Brain pericyte (primary cell): ENCODE measurements at regions not wholly inside any gene's neighbourhood (a gene's known extent, or its start where the extent isn't known, plus 50 kb on each side); places are given as distances from the start of the nearest gene placed in this dataset.
"Not testable (repeated sequence)": the region's sequence is repeated elsewhere in the genome, so short reads cannot be mapped to it uniquely, and the experiment has no call there.

Experiments used
- DNase-seq: peaks from one replicate; pipeline ENCODE4 v3.0.0-alpha.2; 2012; ENCODE audit warnings: low read depth, low spot score

- no peak for DNase-seq
These were observed 207.8 kb upstream of the PCDH18 start for GRCh38 chr4:137740141-137740540.

- DNase-seq, result no peak
These were observed 207.1 kb upstream of the PCDH18 start for GRCh38 chr4:137739391-137739790.

- DNase-seq, result peak; percentile 8
These were observed 206.2 kb upstream of the PCDH18 start for GRCh38 chr4:137738375-137738990.

DNA sequence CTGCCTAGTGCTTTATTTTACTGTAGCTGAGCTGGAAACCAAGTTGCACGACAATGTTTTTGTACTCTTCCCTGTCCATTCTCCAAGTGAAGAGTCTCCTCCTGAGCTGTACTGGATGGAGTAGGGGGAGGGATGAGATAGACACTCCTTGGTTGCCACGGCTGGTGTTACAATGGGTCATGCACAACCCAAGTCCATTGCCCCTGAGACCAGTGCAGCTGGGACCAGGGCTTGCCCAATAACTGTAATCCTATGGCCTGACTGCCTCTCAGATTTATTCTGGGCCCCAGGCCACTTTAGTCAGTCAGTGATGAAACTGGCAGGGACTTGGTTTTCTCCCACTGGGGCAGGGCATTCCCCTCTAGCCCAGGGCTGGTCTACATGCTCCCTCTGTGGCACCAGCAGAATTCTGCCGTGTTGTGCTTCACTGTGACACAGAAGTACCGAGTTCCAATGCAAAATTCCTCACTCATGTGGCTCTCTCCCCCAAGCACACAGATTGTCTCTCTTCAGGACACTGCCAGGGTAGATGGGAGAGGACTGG lies 203.3 kb upstream of the PCDH18 start:
- no peak for DNase-seq

- DNase-seq, result not testable (repeated sequence)
These were observed 201.2 kb upstream of the PCDH18 start for GRCh38 chr4:137733174-137734141.

DNA sequence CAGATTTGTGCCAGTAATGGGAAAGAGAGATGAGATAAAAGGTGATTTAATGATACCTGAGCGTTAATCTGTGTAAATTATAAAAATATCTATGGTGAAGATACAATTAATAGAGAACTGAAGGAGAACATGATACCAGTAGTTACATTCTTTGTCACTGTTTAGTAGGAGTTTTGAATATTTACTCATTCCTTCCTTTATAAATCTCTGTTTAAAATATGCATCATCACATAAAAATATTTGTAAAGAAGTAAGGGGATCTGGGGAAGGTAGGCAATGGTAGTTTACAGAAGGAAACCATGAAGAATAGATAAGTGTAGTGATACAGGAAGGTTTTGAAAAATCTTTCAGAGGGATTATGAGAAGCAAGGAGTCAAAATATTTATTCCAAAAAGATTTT lies 190.6 kb upstream of the PCDH18 start:
- no peak for DNase-seq

DNA sequence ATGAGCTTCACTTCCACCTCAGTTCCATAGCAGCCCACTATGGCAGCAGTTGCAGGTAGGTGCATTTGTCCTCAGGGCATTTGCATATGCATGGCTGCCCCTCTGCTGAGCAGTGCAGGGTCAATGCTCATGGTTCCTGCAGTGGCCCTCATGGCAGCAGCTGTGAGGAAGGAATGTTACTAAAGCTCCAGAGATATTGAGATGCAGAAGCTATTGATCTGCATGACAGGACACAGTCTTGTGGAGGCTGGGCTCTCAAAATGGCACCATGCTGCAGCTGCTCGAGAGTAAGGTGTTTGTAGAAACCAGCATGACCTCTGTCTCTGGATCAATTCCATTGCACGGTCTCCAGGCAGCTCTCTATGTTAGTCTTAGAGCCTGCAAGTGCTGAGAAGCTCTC lies 179.2 kb upstream of the PCDH18 start:
- no peak for DNase-seq

- DNase-seq, result no peak
These were observed 175.3 kb upstream of the PCDH18 start for GRCh38 chr4:137707626-137708025.

GRCh38 chr4:137707102-137707620 lies 174.9 kb upstream of the PCDH18 start:
- no peak for DNase-seq

- DNase-seq, result peak; percentile 40
These were observed 173.0 kb upstream of the PCDH18 start for GRCh38 chr4:137705171-137705783.

DNA sequence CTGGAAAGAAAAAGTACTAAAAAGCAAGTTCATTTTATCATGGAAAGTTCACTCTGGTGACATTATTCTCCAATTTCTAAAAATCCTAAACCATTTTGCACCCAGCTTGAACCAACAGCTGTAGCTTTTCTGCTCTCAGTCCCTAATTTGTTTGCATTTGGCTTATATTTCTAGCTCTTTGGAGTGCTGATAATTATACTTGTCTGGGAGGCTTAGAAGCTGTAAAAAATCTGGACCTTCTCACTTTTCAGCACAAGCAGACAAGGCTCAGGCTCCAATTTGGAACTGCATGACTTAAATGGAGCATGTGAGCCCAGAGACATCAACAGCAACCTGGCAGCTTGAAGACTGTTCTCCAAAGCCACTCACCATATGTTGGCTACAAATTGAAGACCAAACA lies 170.9 kb upstream of the PCDH18 start:
- DNase-seq, result no peak

GRCh38 chr4:137702512-137702911 lies 170.2 kb upstream of the PCDH18 start:
- no peak for DNase-seq

DNA sequence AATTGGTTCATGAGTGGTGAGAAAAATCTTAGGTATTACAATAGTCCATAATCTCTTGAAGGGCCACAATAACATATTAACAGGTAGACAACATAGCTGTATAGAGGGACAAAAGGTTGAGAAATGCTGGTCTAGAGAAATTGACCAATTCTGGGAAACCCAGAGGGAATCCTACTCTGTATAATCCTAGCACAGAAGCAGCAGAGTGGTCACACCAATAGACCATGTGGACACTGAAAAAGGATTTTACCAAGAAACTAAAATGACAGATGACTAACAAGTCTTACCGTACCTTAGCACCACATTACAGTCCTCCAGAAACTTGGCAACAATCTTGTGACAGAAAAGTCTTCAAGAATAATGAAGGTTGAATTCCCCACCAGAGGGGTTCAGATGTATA lies 169.1 kb upstream of the PCDH18 start:
- DNase-seq, result no peak

DNA sequence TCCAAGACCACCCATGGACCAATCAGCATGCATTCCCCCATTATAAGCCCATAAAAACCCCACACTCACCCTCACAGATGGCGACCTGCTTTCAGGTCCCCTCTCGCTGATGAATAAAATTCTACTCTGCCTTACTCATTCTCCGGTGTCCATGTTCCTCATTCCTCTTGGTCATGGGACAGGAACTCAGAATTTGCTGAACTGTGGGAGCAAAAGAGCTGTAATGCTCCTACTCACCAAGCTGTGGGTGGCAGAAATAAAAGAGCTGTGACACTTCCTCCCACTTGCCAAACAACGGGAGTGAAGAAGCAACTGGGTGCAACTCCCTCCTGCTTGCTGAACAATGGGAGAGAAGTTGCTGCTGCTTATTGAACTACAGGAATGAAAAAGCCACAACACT lies 168.5 kb upstream of the PCDH18 start:
- no peak for DNase-seq

DNA sequence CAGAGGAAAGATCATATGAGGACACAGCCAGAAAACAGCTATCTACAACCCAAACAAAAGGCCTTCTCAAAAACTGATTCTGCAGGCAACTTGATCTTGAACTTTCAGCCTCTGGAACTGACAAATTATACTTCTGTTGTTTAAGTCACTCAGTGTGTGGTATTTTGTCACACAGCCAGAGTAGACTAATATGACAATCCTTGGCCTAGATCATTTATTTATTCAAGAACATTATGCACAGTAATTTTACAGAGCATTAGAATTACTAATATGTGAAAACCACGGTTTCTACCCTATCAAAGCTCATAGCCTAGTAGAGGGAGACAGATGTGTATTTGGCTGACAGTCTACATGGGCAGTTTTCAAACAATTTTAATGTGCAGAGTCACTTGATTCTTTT lies 167.8 kb upstream of the PCDH18 start:
- DNase-seq, result peak; percentile 45

DNA sequence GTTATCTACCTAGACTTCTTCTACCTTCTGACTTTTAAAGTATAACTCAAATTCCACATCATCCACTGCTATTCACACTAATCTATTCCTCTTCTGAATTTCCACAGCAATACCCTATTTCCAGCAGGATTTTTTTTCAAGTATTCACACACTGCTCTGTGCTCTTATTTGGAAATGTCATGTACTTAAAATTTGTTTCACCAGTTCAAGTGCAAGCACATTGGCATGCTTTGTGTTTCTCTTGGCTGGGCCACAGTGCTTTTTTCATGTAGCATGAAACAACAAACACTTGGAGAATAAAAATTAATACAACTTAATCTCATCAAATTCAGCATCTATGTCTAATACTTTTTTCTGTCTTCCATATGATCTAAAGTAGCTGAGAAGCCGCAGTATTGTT lies 161.8 kb upstream of the PCDH18 start:
- no peak for DNase-seq

DNA sequence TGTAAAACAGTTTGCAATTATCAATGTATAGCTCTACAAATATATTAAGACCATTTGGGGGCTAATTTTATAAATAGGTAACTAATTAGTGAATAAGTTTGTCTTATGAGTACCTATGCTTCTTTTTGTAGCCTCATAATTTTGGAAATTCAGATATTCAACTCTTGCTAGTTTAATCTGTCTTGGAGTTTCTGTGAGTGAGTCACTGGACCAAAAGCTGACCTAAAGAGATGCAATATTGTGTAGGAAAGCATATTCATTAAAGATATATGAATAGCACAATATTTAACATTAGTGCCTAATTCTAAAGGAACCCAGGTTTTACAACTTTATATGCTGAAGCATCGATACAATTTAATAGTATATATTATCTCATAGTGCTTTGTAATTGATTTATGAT lies 161.3 kb upstream of the PCDH18 start:
- no peak for DNase-seq

DNA sequence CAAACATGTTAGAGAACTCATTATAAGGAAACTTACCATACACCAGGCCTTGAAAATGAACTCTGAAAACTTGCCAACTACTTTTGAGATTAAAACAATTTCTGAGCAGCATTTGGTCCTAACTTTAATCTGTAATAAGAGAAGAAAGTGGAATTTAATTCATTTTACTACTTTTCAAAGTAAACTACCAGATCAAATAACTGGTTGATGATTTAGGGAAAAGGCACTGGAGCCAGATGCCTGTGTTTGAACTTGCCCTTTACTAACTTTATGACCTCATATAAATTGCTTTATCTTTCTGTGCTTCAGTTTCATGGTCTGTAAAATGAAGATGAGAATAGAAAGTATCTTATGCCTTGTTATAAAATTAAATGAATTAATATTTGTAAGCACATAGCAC lies 159.9 kb upstream of the PCDH18 start:
- no peak for DNase-seq

DNA sequence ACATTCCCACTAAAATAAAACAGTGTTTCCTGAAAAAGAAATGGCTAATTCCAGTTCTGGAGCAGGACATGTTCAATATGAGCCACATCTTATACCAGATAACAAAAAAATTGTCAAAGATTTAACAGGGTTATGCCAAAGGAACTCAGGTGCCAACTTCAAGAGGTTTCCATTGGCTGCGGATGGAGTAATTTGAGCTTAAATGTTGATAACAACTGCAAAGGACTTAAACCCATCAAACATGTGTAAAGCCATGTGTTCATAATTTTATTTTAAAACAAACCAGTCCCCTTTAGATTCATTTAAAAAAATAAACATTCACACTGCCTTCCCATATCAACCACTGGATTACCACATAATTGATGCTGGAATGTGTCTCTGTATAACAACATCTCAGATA lies 156.4 kb upstream of the PCDH18 start:
- DNase-seq, result no peak

DNA sequence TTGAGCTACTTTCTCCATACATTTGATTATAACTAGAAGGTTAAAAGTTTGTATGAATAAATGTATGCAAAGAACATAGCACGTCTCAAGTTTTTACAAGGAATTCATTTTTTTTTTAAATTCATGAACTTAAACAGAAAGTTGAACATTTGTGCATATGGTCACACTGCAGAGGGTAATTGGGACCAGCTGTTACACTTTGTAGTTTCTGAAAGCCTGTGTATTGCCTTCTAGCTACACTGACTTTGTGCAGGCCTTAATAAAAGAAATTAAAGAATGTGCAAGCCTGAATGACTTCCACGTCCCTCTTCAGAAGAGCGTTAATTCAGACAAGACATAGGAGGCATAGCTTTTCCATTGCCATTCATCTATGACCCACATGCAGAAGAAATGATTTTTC lies 153.1 kb upstream of the PCDH18 start:
- DNase-seq, result no peak

DNA sequence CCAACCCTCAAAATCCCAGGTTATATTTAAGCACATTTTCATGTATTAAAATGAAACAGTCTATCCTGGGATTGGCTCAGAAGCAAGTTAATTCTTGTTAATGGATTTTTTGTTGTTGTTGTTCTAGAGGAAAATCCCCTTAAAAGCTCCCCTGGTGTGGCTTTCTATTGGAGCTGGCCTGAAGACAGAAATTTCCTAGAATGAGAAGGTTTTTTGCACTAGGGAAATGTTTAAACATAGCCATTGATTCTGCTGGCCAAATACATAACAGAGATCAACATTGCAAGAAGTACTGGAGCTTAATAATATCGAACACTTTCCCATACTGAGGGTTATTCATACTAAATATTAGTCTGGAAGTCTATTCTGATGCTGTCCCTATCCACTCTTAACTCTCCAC lies 148.8 kb upstream of the PCDH18 start:
- no peak for DNase-seq

GRCh38 chr4:137678796-137679195 lies 146.5 kb upstream of the PCDH18 start:
- DNase-seq, result no peak
